ENCODE measurements at regions not wholly inside any gene's neighbourhood (a gene's known extent, or its start where the extent isn't known, plus 50 kb on each side); places are given as distances from the start of the nearest gene placed in this dataset.
A peak's percentile ranks its signal among the peaks of the same experiment; 100 is the strongest.

DNA sequence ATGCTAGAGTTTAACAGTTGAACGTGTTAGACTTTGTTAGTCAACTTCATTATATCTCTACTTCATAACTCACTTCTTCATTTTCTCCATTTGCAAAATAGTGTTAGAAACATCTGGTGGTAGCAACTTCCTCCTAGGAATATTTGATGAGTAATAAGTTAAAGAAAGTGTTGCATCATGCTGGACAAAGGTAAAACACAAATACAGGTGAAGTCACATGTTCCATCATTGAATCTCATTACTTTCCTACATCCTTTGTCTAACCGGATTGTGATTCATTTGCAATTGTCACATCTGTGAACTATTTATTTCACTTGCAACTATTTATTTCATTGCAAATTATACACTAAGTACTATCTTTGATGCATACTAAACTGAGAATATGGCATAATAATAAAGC, 186.5 kb downstream of the TUSC7 start:
- H3K9ac ChIP-seq (ENCODE audit: low read length) = no peak overlapping the region
- H4K20me1 ChIP-seq (ENCODE audit: low read length) = no peaks in the 10 kb centered on the region
- no peak overlapping the region for H3K4me2 ChIP-seq (ENCODE audit: low read length)
- H3K9me2 ChIP-seq (replicated peaks; ENCODE audit: low read length) = no peaks in the 10 kb centered on the region
- H2AFZ ChIP-seq (ENCODE audit: low read length) = no peak overlapping the region
- ChIA-PET POLR2A (ENCODE audit: unreplicated experiment) (no interaction called here), CTCF (no interaction called here)
- ATAC-seq (no peak), DNase-seq (peak; percentile 58)
- H3K27me3 ChIP-seq (ENCODE audit: low read length) = no peaks in the 10 kb centered on the region
- intact Hi-C loops (cut with micrococcal nuclease) = no loop called here
- H3K27ac ChIP-seq (ENCODE audit: low read length) = no peak overlapping the region
- no TSS peak for BruUV-seq (replicated peaks)
- H3K79me2 ChIP-seq (ENCODE audit: low read length) = no peaks in the 10 kb centered on the region
- TF ChIP-seq EZH2 (IDR thresholded peaks at IDR 0.05; ENCODE audit: low read length, unreplicated experiment) (no peak), EZH2phosphoT487 (IDR thresholded peaks at IDR 0.05; ENCODE audit: borderline replicate concordance, low read length) (no peak)
- TF ChIP-seq, protein P1, sequence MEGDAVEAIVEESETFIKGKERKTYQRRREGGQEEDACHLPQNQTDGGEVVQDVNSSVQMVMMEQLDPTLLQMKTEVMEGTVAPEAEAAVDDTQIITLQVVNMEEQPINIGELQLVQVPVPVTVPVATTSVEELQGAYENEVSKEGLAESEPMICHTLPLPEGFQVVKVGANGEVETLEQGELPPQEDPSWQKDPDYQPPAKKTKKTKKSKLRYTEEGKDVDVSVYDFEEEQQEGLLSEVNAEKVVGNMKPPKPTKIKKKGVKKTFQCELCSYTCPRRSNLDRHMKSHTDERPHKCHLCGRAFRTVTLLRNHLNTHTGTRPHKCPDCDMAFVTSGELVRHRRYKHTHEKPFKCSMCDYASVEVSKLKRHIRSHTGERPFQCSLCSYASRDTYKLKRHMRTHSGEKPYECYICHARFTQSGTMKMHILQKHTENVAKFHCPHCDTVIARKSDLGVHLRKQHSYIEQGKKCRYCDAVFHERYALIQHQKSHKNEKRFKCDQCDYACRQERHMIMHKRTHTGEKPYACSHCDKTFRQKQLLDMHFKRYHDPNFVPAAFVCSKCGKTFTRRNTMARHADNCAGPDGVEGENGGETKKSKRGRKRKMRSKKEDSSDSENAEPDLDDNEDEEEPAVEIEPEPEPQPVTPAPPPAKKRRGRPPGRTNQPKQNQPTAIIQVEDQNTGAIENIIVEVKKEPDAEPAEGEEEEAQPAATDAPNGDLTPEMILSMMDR (conservative IDR thresholded peaks at IDR 0.05; ENCODE audit: low read depth, low read length) = no peak
- no peaks in the 10 kb centered on the region for H3K9me3 ChIP-seq (ENCODE audit: low read length)
- no peaks in the 10 kb centered on the region for H3F3A ChIP-seq (ENCODE audit: low read length, unreplicated experiment)
- no peak overlapping the region for H3K4me3 ChIP-seq (ENCODE audit: low read length)
- no peaks in the 10 kb centered on the region for H3K36me3 ChIP-seq (ENCODE audit: low read depth, low read length)
- H3K4me1 ChIP-seq (ENCODE audit: insufficient read depth, low read length) = no peaks in the 10 kb centered on the region

DNA sequence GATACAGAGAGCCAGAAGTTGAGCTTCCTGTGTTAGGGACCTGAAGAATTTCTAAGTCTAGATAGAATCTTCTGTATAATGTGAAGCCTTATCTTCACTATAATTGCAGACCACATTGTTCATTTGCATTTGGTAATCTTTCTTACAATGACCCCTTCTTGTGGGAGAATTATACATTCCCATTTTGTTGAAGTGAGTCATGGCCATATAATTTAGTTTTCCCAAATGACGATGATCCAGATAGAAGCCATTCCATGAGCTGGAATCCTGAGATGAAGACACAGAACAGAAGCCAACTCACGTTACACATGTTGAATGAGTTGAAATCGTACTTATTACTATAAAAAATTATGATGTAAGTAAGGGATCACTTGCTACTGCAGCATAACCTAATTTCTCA, 187.8 kb downstream of the TUSC7 start:
- CTCF ChIA-PET = no interaction called here
- no peak for ATAC-seq

DNA sequence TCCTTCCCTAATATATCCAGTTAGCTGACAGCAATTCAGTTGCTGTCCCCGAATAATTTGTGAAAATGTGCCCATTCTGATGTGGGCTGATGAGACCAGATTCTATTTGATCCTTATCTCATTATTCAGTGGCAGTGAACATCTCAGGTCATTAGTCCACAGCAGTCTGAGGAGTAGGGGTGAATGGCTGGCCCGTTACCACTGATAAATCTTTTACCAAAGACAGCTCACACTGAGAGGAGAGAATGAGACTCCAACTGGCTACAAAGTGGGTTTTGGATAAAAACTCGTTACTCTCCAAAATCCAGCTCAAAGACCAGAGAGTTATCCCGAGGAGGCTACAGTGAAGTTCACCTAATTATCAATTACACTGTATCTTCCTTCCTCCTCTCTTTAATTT, 189.7 kb downstream of the TUSC7 start:
- no peaks in the 10 kb centered on the region for H3K79me2 ChIP-seq (ENCODE audit: low read length)
- no peaks in the 10 kb centered on the region for H3K9me3 ChIP-seq (ENCODE audit: low read length)
- ChIA-PET CTCF (no interaction called here), POLR2A (ENCODE audit: unreplicated experiment) (no interaction called here)
- ATAC-seq = no peak
- intact Hi-C loops (cut with micrococcal nuclease) = no loop called here
- H3K27ac ChIP-seq (ENCODE audit: low read length) = no peak overlapping the region
- H3K27me3 ChIP-seq (ENCODE audit: low read length) = no peaks in the 10 kb centered on the region
- no peaks in the 10 kb centered on the region for H3K9me2 ChIP-seq (replicated peaks; ENCODE audit: low read length)
- H3K36me3 ChIP-seq (ENCODE audit: low read depth, low read length) = no peaks in the 10 kb centered on the region
- TF ChIP-seq, protein P1 (conservative IDR thresholded peaks at IDR 0.05; ENCODE audit: low read depth, low read length) = no peak
- TF ChIP-seq EZH2 (IDR thresholded peaks at IDR 0.05; ENCODE audit: low read length, unreplicated experiment) = no peak
- TF ChIP-seq EZH2phosphoT487 (IDR thresholded peaks at IDR 0.05; ENCODE audit: borderline replicate concordance, low read length) = no peak
- H2AFZ ChIP-seq (ENCODE audit: low read length) = no peak overlapping the region
- no TSS peak for BruUV-seq (replicated peaks)
- DNase-seq = no peak
- H3K4me2 ChIP-seq (ENCODE audit: low read length) = no peak overlapping the region
- no peaks in the 10 kb centered on the region for H4K20me1 ChIP-seq (ENCODE audit: low read length)
- H3F3A ChIP-seq (ENCODE audit: low read length, unreplicated experiment) = no peaks in the 10 kb centered on the region
- H3K4me1 ChIP-seq (ENCODE audit: insufficient read depth, low read length) = no peaks in the 10 kb centered on the region
- no peak overlapping the region for H3K9ac ChIP-seq (ENCODE audit: low read length)
- no peak overlapping the region for H3K4me3 ChIP-seq (ENCODE audit: low read length)

More for the DNA sequence above, 187.8 kb downstream of the TUSC7 start:
- H2AFZ ChIP-seq (ENCODE audit: low read length) = no peak overlapping the region
- no TSS peak for BruUV-seq (replicated peaks)
- TF ChIP-seq EZH2phosphoT487 (IDR thresholded peaks at IDR 0.05; ENCODE audit: borderline replicate concordance, low read length) (no peak), EZH2 (IDR thresholded peaks at IDR 0.05; ENCODE audit: low read length, unreplicated experiment) (no peak)
- TF ChIP-seq, protein P1 (conservative IDR thresholded peaks at IDR 0.05; ENCODE audit: low read depth, low read length) = no peak
- POLR2A ChIA-PET (ENCODE audit: unreplicated experiment) = no interaction called here
- H3K4me1 ChIP-seq (ENCODE audit: insufficient read depth, low read length) = no peaks in the 10 kb centered on the region
- no peak overlapping the region for H3K4me2 ChIP-seq (ENCODE audit: low read length)
- no peaks in the 10 kb centered on the region for H3K79me2 ChIP-seq (ENCODE audit: low read length)
- H3K27me3 ChIP-seq (ENCODE audit: low read length) = no peaks in the 10 kb centered on the region
- no peaks in the 10 kb centered on the region for H3K9me3 ChIP-seq (ENCODE audit: low read length)
- H3K36me3 ChIP-seq (ENCODE audit: low read depth, low read length) = no peaks in the 10 kb centered on the region
- H4K20me1 ChIP-seq (ENCODE audit: low read length) = no peaks in the 10 kb centered on the region
- intact Hi-C loops (cut with micrococcal nuclease) = no loop called here
- H3K4me3 ChIP-seq (ENCODE audit: low read length) = no peak overlapping the region
- no peak overlapping the region for H3K27ac ChIP-seq (ENCODE audit: low read length)
- no peak for DNase-seq
- H3K9ac ChIP-seq (ENCODE audit: low read length) = no peak overlapping the region
- no peaks in the 10 kb centered on the region for H3F3A ChIP-seq (ENCODE audit: low read length, unreplicated experiment)
- no peaks in the 10 kb centered on the region for H3K9me2 ChIP-seq (replicated peaks; ENCODE audit: low read length)

Measured in PC-3 (cell line).